Uterus (tissue), 2 donors: ENCODE measurements at regions not wholly inside any gene's neighbourhood (a gene's known extent, or its start where the extent isn't known, plus 50 kb on each side); places are given as distances from the start of the nearest gene placed in this dataset.

Source experiments
- POLR2A ChIP-seq, 2 donors: fragments of 450-650 bp; IDR thresholded peaks; one replicate each; pipeline ENCODE4 v1.6.1; 2016; ENCODE audit warnings: antibody characterized with exemption in 2 of 2, mild to moderate bottlenecking in 1 of 2, moderate library complexity in 1 of 2
- TF ChIP-seq, protein P1 (sequence below), 4 experiments: fragments of 200-600 bp in 2 of 4; fragments of 450-650 bp in 2 of 4; sonication (generic) in 2 of 4; IDR thresholded peaks; one replicate each; pipeline ENCODE4 v1.5.1; 2016 to 2019; ENCODE audit warnings: antibody characterized with exemption in 4 of 4, mild to moderate bottlenecking in 2 of 4, moderate library complexity in 1 of 4

DNA sequence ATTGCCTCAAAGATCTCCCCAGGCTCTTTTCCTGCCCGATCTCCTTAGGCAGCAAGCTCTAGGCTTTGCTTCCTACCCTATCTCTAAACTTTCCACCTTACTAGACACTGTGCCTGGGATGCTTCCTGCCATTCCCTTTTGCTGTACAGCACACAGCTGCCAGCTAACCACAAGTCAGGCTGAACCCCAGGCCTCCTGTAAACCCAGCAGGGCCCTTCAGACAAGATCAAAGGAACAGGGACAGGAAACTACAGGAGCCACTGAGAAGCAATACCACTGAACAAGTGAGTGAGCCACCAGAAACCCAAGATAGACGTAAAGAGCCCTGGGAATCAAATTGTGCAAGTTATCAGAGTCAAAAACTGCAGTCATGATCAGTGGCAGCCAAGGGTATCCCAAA lies 180.7 kb downstream of the SUCLG1 start:
- TF ChIP-seq, protein P1, sequence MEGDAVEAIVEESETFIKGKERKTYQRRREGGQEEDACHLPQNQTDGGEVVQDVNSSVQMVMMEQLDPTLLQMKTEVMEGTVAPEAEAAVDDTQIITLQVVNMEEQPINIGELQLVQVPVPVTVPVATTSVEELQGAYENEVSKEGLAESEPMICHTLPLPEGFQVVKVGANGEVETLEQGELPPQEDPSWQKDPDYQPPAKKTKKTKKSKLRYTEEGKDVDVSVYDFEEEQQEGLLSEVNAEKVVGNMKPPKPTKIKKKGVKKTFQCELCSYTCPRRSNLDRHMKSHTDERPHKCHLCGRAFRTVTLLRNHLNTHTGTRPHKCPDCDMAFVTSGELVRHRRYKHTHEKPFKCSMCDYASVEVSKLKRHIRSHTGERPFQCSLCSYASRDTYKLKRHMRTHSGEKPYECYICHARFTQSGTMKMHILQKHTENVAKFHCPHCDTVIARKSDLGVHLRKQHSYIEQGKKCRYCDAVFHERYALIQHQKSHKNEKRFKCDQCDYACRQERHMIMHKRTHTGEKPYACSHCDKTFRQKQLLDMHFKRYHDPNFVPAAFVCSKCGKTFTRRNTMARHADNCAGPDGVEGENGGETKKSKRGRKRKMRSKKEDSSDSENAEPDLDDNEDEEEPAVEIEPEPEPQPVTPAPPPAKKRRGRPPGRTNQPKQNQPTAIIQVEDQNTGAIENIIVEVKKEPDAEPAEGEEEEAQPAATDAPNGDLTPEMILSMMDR (IDR thresholded peaks at IDR 0.05): no peak
- TF ChIP-seq POLR2A (IDR thresholded peaks at IDR 0.05): no peak
